ENCODE measurements at regions not wholly inside any gene's neighbourhood (a gene's known extent, or its start where the extent isn't known, plus 50 kb on each side); places are given as distances from the start of the nearest gene placed in this dataset.

DNA sequence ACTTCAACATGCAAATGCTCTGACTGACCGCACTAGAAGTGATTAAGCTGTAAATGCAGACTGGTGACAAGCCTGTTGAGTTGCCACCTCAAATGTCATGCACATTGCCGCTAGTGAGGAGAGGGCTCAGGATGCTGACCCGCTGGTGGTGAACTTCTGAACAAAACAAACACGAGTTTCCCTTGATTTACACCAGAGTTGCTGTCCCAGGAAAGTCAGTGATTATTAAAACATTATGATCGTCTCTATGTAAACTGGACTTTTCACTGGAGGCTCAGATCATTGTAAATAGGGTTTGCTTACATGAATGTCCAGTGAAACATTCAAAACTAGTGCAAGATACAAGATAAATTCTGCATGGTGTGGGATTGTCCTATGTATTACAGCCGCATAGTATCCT is 420.1 kb downstream of the PREX1 start:
- BruUV-seq (replicated peaks): no TSS peak
- H3K9ac ChIP-seq (ENCODE audit: insufficient read depth, low read depth, low read length): no peak overlapping the region
- in situ Hi-C loops (cut with HindIII; ENCODE audit: extremely low pct_ligation_motif_present, low pct_unique_long_range_greater_than_20kb): loop anchor here (25.0 kb wide), 1 partner anchor 205 kb away; no protein-coding TSS in a partner anchor
- FAIRE-seq (no peak), DNase-seq (ENCODE audit: low spot score) (peak; percentile 39), ATAC-seq (peak; percentile 17; the same call in 1 of the 3 replicates)
- H3K79me2 ChIP-seq (ENCODE audit: insufficient read depth, low read length): no peaks in the 10 kb centered on the region
- no peaks in the 10 kb centered on the region for H3K36me3 ChIP-seq (replicated peaks in 1 of 2; ENCODE audit: control insufficient read depth in 1 of 2, insufficient read depth in 2 of 2, low read length in 2 of 2)
- intact Hi-C loops (cut with micrococcal nuclease; ENCODE audit: unreplicated experiment): loop anchor here (5.0 kb wide), 1 partner anchor 50 kb away; no protein-coding TSS in a partner anchor
- H3K9me3 ChIP-seq (ENCODE audit: low read length): no peaks in the 10 kb centered on the region
- ChIA-PET POLR2A (interaction anchor here (1.2 kb wide), 1 partner anchor 9 kb away, joined by 4 read pairs; no protein-coding TSS in a partner anchor), CTCF (ENCODE audit: low intra/inter-chr PET ratio, low total read pairs) (no interaction called here)
- H3K4me3 ChIP-seq (replicated peaks in 1 of 3; ENCODE audit: insufficient read depth in 1 of 3, low read depth in 2 of 3, low read length in 3 of 3): no peak overlapping the region
- WGBS (ENCODE audit: low lambda C conversion rate): 12% methylated on average over 6 of the region's 6 CpGs
- peak overlapping the region; percentile 36; the same call in 1 of the 2 replicates for H3K4me2 ChIP-seq (ENCODE audit: low read depth, low read length)
- no peaks in the 10 kb centered on the region for H4K20me1 ChIP-seq (ENCODE audit: insufficient read depth, low read length)
- H2AFZ ChIP-seq (ENCODE audit: low read length): no peak overlapping the region
- no peak overlapping the region for H3K27ac ChIP-seq (ENCODE audit: extremely low read length, insufficient read depth, low read length)
- H3K4me1 ChIP-seq (ENCODE audit: insufficient read depth, low read length): peaks cover 73% of the 10 kb centered on the region
- H3K27me3 ChIP-seq (ENCODE audit: control insufficient read depth in 1 of 2, insufficient read depth in 2 of 2, low read length in 2 of 2): no peaks in the 10 kb centered on the region; a peak in 2 of 5 replicates
- TF ChIP-seq NR2C2 (CRISPR knock-in tag; IDR thresholded peaks at IDR 0.05; ENCODE audit: borderline replicate concordance): no peak
- 0 out of 2 replicates have a peak, but pooled peaks have one; percentile 9 for TF ChIP-seq BCL6 (CRISPR knock-in tag; IDR thresholded peaks at IDR 0.05)
- TF ChIP-seq, protein P1, sequence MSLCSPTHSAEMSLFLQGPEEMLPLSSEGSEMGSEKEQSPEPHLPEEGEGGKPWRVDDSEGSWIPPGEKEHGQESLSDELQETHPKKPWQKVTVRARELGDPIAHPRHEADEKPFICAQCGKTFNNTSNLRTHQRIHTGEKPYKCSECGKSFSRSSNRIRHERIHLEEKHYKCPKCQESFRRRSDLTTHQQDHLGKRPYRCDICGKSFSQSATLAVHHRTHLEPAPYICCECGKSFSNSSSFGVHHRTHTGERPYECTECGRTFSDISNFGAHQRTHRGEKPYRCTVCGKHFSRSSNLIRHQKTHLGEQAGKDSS (CRISPR knock-in tag; IDR thresholded peaks at IDR 0.05; ENCODE audit: borderline replicate concordance, low read depth): no peak
- TF ChIP-seq, protein P2, sequence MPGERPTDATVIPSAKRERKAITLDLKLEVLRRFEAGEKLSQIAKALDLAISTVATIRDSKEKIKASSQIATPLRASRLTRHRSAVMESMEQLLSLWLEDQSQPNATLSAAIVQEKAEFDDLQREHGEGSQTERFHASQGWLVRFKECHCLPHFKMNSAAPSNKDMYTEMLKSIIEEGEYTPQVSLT (CRISPR knock-in tag; IDR thresholded peaks at IDR 0.05; ENCODE audit: borderline replicate concordance, low read depth): no peak
- TF ChIP-seq, protein P3, sequence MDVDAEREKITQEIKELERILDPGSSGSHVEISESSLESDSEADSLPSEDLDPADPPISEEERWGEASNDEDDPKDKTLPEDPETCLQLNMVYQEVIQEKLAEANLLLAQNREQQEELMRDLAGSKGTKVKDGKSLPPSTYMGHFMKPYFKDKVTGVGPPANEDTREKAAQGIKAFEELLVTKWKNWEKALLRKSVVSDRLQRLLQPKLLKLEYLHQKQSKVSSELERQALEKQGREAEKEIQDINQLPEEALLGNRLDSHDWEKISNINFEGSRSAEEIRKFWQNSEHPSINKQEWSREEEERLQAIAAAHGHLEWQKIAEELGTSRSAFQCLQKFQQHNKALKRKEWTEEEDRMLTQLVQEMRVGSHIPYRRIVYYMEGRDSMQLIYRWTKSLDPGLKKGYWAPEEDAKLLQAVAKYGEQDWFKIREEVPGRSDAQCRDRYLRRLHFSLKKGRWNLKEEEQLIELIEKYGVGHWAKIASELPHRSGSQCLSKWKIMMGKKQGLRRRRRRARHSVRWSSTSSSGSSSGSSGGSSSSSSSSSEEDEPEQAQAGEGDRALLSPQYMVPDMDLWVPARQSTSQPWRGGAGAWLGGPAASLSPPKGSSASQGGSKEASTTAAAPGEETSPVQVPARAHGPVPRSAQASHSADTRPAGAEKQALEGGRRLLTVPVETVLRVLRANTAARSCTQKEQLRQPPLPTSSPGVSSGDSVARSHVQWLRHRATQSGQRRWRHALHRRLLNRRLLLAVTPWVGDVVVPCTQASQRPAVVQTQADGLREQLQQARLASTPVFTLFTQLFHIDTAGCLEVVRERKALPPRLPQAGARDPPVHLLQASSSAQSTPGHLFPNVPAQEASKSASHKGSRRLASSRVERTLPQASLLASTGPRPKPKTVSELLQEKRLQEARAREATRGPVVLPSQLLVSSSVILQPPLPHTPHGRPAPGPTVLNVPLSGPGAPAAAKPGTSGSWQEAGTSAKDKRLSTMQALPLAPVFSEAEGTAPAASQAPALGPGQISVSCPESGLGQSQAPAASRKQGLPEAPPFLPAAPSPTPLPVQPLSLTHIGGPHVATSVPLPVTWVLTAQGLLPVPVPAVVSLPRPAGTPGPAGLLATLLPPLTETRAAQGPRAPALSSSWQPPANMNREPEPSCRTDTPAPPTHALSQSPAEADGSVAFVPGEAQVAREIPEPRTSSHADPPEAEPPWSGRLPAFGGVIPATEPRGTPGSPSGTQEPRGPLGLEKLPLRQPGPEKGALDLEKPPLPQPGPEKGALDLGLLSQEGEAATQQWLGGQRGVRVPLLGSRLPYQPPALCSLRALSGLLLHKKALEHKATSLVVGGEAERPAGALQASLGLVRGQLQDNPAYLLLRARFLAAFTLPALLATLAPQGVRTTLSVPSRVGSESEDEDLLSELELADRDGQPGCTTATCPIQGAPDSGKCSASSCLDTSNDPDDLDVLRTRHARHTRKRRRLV (CRISPR knock-in tag; IDR thresholded peaks at IDR 0.05): no peak
- TF ChIP-seq HOXA7 (CRISPR knock-in tag; IDR thresholded peaks at IDR 0.05): no peak
- no peak for TF ChIP-seq JUNB (CRISPR knock-in tag; IDR thresholded peaks at IDR 0.05; ENCODE audit: borderline replicate concordance)
- no peak for TF ChIP-seq ETV5 (CRISPR knock-in tag; IDR thresholded peaks at IDR 0.05; ENCODE audit: borderline replicate concordance)
- no peak for TF ChIP-seq MIER2 (CRISPR knock-in tag; IDR thresholded peaks at IDR 0.05)
- TF ChIP-seq KLF11 (CRISPR knock-in tag; IDR thresholded peaks at IDR 0.05): no peak
- no peak for TF ChIP-seq ETV6 (CRISPR knock-in tag; conservative IDR thresholded peaks at IDR 0.05)
- peak; percentile 52; the same call in 1 of the 2 replicates for TF ChIP-seq AHDC1 (CRISPR knock-in tag; IDR thresholded peaks at IDR 0.05; ENCODE audit: borderline replicate concordance)
- no peak for TF ChIP-seq POLR2G (IDR thresholded peaks at IDR 0.05; ENCODE audit: low read depth, low read length)
